ENCODE measurements at regions not wholly inside any gene's neighbourhood (a gene's known extent, or its start where the extent isn't known, plus 50 kb on each side); places are given as distances from the start of the nearest gene placed in this dataset.

GRCh38 chr10:69703256-69703655 lies 73.2 kb downstream of the FAM241B start:
- H3K4me3 ChIP-seq (ENCODE audit: low read depth, low read length), result no peak overlapping the region
- no peak for TF ChIP-seq CTCF (IDR thresholded peaks at IDR 0.05; ENCODE audit: low read depth, low read length, missing control alignments)
- peak; percentile 44 for DNase-seq
- in situ Hi-C loops (cut with HindIII; ENCODE audit: low pct_ligation_motif_present, low sequenced_read_pairs), result no loop called here
- no peaks in the 10 kb centered on the region for H3K27me3 ChIP-seq (replicated peaks)
- no peaks in the 10 kb centered on the region for H3K36me3 ChIP-seq (replicated peaks)
- H3K27ac ChIP-seq, result peak overlapping the region; percentile 84

GRCh38 chr10:69703766-69704630 lies 74.0 kb downstream of the FAM241B start:
- Histone ChIP-seq H3K36me3 (replicated peaks) (no peaks in the 10 kb centered on the region), H3K27ac (peak overlapping the region; percentile 84), H3K27me3 (replicated peaks) (no peaks in the 10 kb centered on the region), H3K4me3 (ENCODE audit: low read depth, low read length) (no peak overlapping the region)
- peak; percentile 83 for DNase-seq
- in situ Hi-C loops (cut with HindIII; ENCODE audit: low pct_ligation_motif_present, low sequenced_read_pairs), result no loop called here
- no peak for TF ChIP-seq CTCF (IDR thresholded peaks at IDR 0.05; ENCODE audit: low read depth, low read length, missing control alignments)

- H3K27ac ChIP-seq, result no peak overlapping the region
- H3K36me3 ChIP-seq (replicated peaks), result no peaks in the 10 kb centered on the region
- TF ChIP-seq CTCF (IDR thresholded peaks at IDR 0.05; ENCODE audit: low read depth, low read length, missing control alignments), result no peak
- DNase-seq, result no peak
- H3K27me3 ChIP-seq (replicated peaks), result no peaks in the 10 kb centered on the region
- H3K4me3 ChIP-seq (ENCODE audit: low read depth, low read length), result no peak overlapping the region
- in situ Hi-C loops (cut with HindIII; ENCODE audit: low pct_ligation_motif_present, low sequenced_read_pairs), result no loop called here
Measured at GRCh38 chr10:69709366-69709941, 79.4 kb downstream of the FAM241B start.

GRCh38 chr10:69710008-69710888 lies 80.2 kb downstream of the FAM241B start:
- no peak overlapping the region for H3K4me3 ChIP-seq (ENCODE audit: low read depth, low read length)
- H3K36me3 ChIP-seq (replicated peaks), result no peaks in the 10 kb centered on the region
- DNase-seq, result no peak
- in situ Hi-C loops (cut with HindIII; ENCODE audit: low pct_ligation_motif_present, low sequenced_read_pairs), result no loop called here
- H3K27ac ChIP-seq, result no peak overlapping the region
- no peak for TF ChIP-seq CTCF (IDR thresholded peaks at IDR 0.05; ENCODE audit: low read depth, low read length, missing control alignments)
- no peaks in the 10 kb centered on the region for H3K27me3 ChIP-seq (replicated peaks)

- H3K27me3 ChIP-seq (replicated peaks), result no peaks in the 10 kb centered on the region
- H3K4me3 ChIP-seq (ENCODE audit: low read depth, low read length), result no peak overlapping the region
- TF ChIP-seq CTCF (IDR thresholded peaks at IDR 0.05; ENCODE audit: low read depth, low read length, missing control alignments), result no peak
- H3K27ac ChIP-seq, result no peak overlapping the region
- H3K36me3 ChIP-seq (replicated peaks), result no peaks in the 10 kb centered on the region
- in situ Hi-C loops (cut with HindIII; ENCODE audit: low pct_ligation_motif_present, low sequenced_read_pairs), result no loop called here
- DNase-seq, result no peak
Measured at GRCh38 chr10:69712342-69712741, 82.3 kb downstream of the FAM241B start.
